ENCODE measurements at regions not wholly inside any gene's neighbourhood (a gene's known extent, or its start where the extent isn't known, plus 50 kb on each side); places are given as distances from the start of the nearest gene placed in this dataset.

DNA sequence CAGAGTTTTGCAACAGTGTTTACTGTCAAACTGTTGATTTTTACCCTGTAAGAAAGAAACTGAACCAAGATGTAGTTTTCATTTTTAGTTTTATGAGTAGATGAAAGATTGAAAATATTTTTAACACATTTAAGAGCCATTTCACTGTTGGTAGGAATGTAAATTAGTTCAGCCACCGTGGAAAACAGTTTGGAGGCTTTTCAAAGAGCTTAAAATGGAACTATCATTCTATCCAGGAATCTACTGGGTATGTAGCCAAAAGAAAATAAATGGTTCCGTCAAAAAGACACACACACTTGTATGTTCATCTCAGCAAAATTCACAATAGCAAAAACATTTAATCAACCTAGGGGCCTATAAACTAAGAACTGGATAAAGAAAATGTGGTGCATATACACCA lies 729.8 kb upstream of the CDH7 start:
- TF ChIP-seq ESRRA (IDR thresholded peaks at IDR 0.05; ENCODE audit: borderline replicate concordance, low read depth) = no peak
- TF ChIP-seq TCF7L2 (IDR thresholded peaks at IDR 0.05; ENCODE audit: low read depth, low read length) = no peak
- no peak for TF ChIP-seq CBFA2T2 (conservative IDR thresholded peaks at IDR 0.05)
- TF ChIP-seq, protein P1, sequence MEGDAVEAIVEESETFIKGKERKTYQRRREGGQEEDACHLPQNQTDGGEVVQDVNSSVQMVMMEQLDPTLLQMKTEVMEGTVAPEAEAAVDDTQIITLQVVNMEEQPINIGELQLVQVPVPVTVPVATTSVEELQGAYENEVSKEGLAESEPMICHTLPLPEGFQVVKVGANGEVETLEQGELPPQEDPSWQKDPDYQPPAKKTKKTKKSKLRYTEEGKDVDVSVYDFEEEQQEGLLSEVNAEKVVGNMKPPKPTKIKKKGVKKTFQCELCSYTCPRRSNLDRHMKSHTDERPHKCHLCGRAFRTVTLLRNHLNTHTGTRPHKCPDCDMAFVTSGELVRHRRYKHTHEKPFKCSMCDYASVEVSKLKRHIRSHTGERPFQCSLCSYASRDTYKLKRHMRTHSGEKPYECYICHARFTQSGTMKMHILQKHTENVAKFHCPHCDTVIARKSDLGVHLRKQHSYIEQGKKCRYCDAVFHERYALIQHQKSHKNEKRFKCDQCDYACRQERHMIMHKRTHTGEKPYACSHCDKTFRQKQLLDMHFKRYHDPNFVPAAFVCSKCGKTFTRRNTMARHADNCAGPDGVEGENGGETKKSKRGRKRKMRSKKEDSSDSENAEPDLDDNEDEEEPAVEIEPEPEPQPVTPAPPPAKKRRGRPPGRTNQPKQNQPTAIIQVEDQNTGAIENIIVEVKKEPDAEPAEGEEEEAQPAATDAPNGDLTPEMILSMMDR (IDR thresholded peaks at IDR 0.05 in 2 of 3, conservative IDR thresholded peaks at IDR 0.05 in 1 of 3; ENCODE audit: insufficient read depth in 2 of 3, low read depth in 1 of 3, low read length in 3 of 3) = no peak
- TF ChIP-seq ZKSCAN1 (IDR thresholded peaks at IDR 0.05; ENCODE audit: low read depth, low read length) = no peak
- no peak for TF ChIP-seq CBFB (CRISPR knock-in tag; IDR thresholded peaks at IDR 0.05)
- TF ChIP-seq MXI1 (IDR thresholded peaks at IDR 0.05; ENCODE audit: low read depth, low read length) = no peak
- TF ChIP-seq, protein P2, sequence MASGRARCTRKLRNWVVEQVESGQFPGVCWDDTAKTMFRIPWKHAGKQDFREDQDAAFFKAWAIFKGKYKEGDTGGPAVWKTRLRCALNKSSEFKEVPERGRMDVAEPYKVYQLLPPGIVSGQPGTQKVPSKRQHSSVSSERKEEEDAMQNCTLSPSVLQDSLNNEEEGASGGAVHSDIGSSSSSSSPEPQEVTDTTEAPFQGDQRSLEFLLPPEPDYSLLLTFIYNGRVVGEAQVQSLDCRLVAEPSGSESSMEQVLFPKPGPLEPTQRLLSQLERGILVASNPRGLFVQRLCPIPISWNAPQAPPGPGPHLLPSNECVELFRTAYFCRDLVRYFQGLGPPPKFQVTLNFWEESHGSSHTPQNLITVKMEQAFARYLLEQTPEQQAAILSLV (tag; IDR thresholded peaks at IDR 0.05) = no peak
- no peak for TF ChIP-seq ZKSCAN8 (CRISPR knock-in tag; IDR thresholded peaks at IDR 0.05)
- TF ChIP-seq ZNF121 (CRISPR knock-in tag; conservative IDR thresholded peaks at IDR 0.05) = no peak
- TF ChIP-seq, protein P3, sequence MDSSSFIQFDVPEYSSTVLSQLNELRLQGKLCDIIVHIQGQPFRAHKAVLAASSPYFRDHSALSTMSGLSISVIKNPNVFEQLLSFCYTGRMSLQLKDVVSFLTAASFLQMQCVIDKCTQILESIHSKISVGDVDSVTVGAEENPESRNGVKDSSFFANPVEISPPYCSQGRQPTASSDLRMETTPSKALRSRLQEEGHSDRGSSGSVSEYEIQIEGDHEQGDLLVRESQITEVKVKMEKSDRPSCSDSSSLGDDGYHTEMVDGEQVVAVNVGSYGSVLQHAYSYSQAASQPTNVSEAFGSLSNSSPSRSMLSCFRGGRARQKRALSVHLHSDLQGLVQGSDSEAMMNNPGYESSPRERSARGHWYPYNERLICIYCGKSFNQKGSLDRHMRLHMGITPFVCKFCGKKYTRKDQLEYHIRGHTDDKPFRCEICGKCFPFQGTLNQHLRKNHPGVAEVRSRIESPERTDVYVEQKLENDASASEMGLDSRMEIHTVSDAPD (CRISPR knock-in tag; IDR thresholded peaks at IDR 0.05) = no peak

All from K562 (cell line).